Cardiac muscle cell (in vitro differentiated cells and primary cell): ENCODE measurements at regions not wholly inside any gene's neighbourhood (a gene's known extent, or its start where the extent isn't known, plus 50 kb on each side); places are given as distances from the start of the nearest gene placed in this dataset.

Source experiments
- DNase-seq, 2 donors: peaks; one replicate each; pipeline versions ENCODE4 v3.0.0 to v3.0.0-alpha.2; 2010 to 2017; ENCODE audit warnings: low read depth in 1 of 2, low spot score in 1 of 2
- H3K27ac ChIP-seq: fragments of 200-600 bp; sonication (generic); 2 replicates; pipeline ENCODE4 v1.5.1; 2016
- H3K27me3 ChIP-seq: fragments of 200-600 bp; sonication (generic); 2 replicates; pipeline ENCODE4 v1.6.0; 2016; ENCODE audit warnings: control low read depth
- H3K36me3 ChIP-seq: fragments of 200-600 bp; sonication (generic); 2 replicates; pipeline ENCODE4 v1.5.1; 2016; ENCODE audit warnings: control low read depth
- H3K4me1 ChIP-seq: fragments of 200-600 bp; sonication (generic); 2 replicates; pipeline ENCODE4 v1.8.1; 2017; ENCODE audit warnings: low read depth, mild to moderate bottlenecking, mixed run types
- H3K4me3 ChIP-seq: fragments of 200-600 bp; sonication (generic); 2 replicates; pipeline ENCODE4 v1.5.1; 2016; ENCODE audit warnings: mild to moderate bottlenecking
- H3K9me3 ChIP-seq: fragments of 200-600 bp; sonication (generic); 2 replicates; pipeline ENCODE4 v1.5.1; 2017; ENCODE audit warnings: low read depth, mild to moderate bottlenecking, control low read depth
- CTCF ChIP-seq: IDR thresholded peaks from 2 replicates; pipeline ENCODE4 v1.5.1; 2012; ENCODE audit warnings: low read depth, mild to moderate bottlenecking, low read length

DNA sequence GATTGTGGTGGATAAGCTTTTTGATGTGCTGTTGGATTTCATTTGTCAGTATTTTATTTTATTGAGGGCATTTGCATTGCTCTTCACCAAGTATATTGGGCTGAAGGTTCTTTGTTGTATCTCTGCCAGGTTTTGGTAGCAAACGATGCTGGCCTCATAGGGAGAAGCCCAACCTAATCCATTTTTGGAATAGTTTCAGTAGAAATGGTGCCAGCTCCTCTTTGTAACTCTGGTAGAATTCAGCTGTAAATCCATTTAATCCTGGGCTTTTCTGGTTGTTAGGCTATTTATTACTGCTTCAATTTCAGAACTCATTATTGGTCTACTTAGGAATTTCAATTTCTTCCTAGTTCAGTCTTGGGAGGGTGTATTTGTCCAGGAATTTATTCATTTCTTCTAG, 309.8 kb upstream of the SETBP1 start:
- Histone ChIP-seq H3K9me3 (no peaks in the 10 kb centered on the region), H3K36me3 (no peaks in the 10 kb centered on the region), H3K4me1 (no peaks in the 10 kb centered on the region), H3K4me3 (no peak overlapping the region), H3K27ac (no peak overlapping the region), H3K27me3 (no peaks in the 10 kb centered on the region)
- no peak for TF ChIP-seq CTCF
- no peak for DNase-seq

DNA sequence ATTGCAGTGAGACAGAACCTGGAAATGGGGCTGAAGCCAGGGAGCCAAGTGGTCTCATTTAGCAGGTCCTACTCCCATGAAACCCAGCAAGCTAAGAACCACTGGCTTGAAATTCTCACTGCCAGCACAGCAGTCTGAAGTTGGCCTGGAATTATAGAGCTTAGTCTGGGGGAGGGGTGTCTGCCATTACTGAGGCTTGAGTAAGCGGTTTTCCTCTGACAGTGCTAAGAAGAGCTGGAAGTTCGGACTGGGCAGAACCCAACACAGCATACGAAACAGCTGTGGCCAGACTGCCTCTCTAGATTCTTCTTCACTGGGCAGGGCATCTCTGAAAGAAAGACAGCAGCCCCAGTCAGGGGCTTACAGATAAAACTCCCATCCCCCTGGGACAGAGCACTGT, 305.7 kb upstream of the SETBP1 start:
- Histone ChIP-seq H3K4me3 (no peak overlapping the region), H3K9me3 (no peaks in the 10 kb centered on the region), H3K27ac (no peak overlapping the region), H3K36me3 (no peaks in the 10 kb centered on the region), H3K27me3 (no peaks in the 10 kb centered on the region), H3K4me1 (no peaks in the 10 kb centered on the region)
- no peak for DNase-seq
- TF ChIP-seq CTCF, result no peak

DNA sequence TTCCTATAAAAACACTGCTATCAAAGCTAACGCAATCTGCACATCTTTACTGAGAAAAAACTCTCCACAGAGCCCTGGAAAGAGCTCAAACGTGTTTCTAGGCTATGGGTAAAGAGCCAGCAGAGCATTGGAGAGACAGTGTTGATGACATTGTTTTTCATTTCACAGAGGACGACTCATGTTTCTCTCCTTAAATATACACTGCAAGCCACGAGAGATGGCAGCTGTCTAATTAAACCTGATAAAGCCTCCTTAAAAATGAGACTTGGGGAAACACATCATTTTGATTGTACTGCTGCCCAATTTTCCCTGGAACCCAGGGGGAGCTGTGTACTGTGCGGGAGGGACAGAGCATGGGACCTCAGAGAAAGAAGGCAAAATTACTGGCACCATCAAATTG, 294.3 kb upstream of the SETBP1 start:
- Histone ChIP-seq H3K36me3 (no peaks in the 10 kb centered on the region), H3K4me3 (no peak overlapping the region), H3K4me1 (no peaks in the 10 kb centered on the region), H3K27ac (no peak overlapping the region), H3K27me3 (no peaks in the 10 kb centered on the region), H3K9me3 (no peaks in the 10 kb centered on the region)
- no peak for DNase-seq
- TF ChIP-seq CTCF, result no peak

DNA sequence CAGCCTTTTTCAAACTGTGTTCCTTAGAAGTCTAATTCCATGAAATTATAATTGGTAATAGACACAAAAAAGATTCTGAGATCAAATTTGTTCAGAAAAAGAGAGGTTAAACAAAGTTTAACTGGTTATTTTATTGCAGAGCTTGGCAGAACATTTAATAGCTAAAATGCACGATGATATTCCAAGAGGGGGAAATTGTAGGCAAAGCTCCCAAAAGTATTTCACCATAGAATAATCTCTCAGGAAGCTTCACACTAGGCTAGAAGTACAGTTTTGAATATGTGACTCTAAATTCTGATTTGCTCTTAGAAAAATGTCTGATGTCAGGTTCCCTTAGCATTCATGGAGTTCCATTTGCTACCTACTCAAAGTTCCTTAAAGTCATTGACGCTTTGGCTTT, 292.4 kb upstream of the SETBP1 start:
- no peaks in the 10 kb centered on the region for H3K36me3 ChIP-seq
- no peak for TF ChIP-seq CTCF
- no peaks in the 10 kb centered on the region for H3K9me3 ChIP-seq
- H3K27me3 ChIP-seq, result no peaks in the 10 kb centered on the region
- DNase-seq, result no peak
- no peaks in the 10 kb centered on the region for H3K4me1 ChIP-seq
- H3K27ac ChIP-seq, result no peak overlapping the region
- no peak overlapping the region for H3K4me3 ChIP-seq

- Histone ChIP-seq H3K4me3 (no peak overlapping the region), H3K36me3 (no peaks in the 10 kb centered on the region), H3K4me1 (no peaks in the 10 kb centered on the region), H3K27me3 (no peaks in the 10 kb centered on the region), H3K27ac (no peak overlapping the region), H3K9me3 (no peaks in the 10 kb centered on the region)
- TF ChIP-seq CTCF, result no peak
- DNase-seq, result no peak
Observed at GRCh38 chr18:44392933-44393332, 287.8 kb upstream of the SETBP1 start.

DNA sequence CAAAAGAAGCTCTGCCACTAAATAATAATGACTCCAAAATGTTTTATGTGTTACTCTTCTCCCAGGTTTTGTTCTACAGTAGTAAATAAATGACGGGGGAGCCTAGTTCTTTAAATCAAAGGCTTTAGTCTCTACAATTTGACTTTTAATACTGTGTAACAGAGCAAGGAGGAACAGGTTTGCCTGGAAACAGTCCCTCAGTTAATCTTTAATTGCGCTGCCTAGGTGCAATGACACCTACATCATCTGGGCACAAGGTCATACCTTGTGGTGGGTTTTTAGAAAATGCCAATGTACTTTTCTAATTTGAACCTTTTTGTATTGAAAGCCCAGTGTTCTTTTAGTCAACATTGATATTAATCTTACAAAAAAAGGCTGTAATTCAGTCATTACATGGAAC, 287.3 kb upstream of the SETBP1 start:
- H3K4me3 ChIP-seq, result no peak overlapping the region
- no peaks in the 10 kb centered on the region for H3K36me3 ChIP-seq
- no peak for TF ChIP-seq CTCF
- no peak for DNase-seq
- no peaks in the 10 kb centered on the region for H3K4me1 ChIP-seq
- no peaks in the 10 kb centered on the region for H3K27me3 ChIP-seq
- H3K9me3 ChIP-seq, result no peaks in the 10 kb centered on the region
- H3K27ac ChIP-seq, result no peak overlapping the region
